NCI-H1105 (cell line): ENCODE measurements at regions not wholly inside any gene's neighbourhood (a gene's known extent, or its start where the extent isn't known, plus 50 kb on each side); places are given as distances from the start of the nearest gene placed in this dataset.
"Not testable (repeated sequence)": the region's sequence is repeated elsewhere in the genome, so short reads cannot be mapped to it uniquely, and the experiment has no call there.

Experiments
- DNase-seq: peaks from one replicate; lab custom pipeline; 2025; lab: John Stamatoyannopoulos, UW

DNA sequence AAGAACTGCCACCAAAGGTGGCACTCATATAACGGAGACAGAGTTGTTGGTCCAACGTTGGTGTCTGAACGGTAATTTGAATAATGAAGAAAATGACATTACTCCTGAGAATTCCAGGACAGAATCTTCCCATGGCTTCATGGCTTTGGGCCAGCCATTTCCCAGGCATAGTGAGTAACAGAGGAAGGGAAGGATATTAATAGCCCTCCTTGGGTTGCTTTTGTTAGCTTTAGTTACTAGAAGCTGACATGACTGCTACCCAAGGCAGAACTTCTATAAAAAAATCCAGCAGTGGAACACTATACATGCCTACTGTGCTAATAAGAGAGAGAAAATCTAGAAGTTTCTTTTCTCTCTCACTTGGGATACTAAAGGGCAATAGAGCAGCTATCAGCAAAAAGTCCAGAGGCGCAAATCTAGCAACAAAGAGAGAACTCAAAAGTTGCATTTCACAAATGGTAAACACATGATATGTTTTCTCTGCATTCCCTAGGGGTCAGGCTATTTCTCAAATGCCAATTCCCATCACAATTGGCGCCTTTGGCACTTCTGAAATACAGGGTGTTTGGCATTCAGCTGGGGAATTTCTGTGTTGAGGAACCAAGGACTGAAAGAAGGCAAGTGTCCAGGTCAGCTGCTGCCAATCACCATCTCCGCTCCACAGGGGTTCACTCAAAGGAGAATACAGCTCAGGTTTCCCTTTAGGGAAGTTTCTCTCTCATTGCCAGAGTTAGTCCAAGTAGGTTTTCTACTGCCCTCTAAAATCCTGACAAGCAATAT lies 160.8 kb upstream of the KYNU start:
- no peak for DNase-seq

DNA sequence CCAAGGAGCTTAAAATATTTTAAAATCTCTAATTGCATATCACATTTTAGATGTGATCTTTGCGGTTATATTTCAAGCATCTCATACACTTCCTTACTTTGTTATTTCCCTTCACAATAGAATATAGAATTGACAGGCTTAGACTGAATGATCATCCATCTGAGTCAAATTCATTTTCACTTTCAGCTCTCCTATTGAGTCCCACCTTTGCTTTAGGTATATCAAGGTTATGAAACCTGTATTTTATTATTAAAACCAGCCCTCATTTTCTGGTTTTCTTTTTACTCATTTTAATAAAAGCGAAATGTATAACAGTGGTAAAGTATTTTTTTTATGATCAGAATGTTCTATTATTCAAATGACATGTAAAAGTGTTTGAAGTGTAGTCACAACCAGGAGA lies 162.9 kb upstream of the KYNU start:
- DNase-seq, result no peak

DNA sequence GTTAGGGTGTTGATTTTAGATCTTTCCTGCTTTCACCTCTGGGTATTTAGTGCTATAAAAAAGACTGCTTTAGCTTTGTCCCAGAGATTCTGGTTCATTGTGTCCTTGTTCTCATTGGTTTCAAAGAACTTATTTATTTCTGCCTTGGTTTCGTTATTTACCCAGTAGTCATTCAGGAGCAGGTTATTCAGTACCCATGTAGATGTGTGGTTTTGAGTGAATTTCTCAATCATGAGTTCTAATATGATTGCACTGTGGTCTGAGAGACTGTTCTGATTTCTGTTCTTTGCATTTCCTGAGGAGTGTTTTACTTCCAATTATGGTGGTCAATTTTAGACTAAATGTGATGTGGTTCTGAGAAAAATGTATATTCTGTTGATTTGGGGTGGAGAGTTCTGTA lies 167.1 kb upstream of the KYNU start:
- DNase-seq, result no peak

DNA sequence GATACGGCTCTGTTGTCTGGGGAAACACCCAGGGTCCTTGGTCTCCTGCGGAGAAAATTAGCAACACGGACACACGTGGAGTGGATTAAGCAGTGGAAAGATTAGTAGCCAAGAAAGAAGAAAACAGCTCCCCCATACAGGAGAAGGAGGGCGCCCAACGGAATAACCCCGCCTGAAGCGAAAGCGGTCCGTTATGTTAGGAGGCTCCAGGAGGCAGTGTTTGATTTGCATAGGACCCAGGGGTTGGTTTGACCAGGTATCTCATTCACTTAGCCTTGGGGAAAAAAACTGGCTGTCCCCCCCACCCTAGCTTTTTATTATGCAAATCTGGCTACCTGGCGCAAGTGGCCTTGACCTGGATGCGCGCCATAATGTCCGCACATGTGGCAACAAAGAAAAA lies 170.1 kb upstream of the KYNU start:
- no peak for DNase-seq

DNA sequence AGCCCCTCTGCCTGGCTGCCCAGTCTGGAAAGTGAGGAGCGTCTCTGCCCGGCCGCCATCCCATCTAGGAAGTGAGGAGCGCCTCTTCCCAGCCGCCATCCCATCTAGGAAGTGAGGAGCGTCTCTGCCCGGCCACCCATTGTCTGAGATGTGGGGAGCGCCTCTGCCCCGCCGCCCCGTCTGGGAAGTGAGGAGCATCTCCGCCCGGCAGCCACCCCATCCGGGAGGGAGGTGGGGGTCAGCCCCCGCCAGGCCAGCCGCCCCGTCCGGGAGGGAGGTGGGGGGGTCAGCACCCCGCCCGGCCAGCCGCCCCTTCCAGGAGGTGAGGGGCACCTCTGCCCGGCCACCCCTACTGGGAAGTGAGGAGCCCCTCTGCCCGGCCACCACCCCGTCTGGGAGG lies 175.1 kb upstream of the KYNU start:
- not testable (repeated sequence) for DNase-seq

DNA sequence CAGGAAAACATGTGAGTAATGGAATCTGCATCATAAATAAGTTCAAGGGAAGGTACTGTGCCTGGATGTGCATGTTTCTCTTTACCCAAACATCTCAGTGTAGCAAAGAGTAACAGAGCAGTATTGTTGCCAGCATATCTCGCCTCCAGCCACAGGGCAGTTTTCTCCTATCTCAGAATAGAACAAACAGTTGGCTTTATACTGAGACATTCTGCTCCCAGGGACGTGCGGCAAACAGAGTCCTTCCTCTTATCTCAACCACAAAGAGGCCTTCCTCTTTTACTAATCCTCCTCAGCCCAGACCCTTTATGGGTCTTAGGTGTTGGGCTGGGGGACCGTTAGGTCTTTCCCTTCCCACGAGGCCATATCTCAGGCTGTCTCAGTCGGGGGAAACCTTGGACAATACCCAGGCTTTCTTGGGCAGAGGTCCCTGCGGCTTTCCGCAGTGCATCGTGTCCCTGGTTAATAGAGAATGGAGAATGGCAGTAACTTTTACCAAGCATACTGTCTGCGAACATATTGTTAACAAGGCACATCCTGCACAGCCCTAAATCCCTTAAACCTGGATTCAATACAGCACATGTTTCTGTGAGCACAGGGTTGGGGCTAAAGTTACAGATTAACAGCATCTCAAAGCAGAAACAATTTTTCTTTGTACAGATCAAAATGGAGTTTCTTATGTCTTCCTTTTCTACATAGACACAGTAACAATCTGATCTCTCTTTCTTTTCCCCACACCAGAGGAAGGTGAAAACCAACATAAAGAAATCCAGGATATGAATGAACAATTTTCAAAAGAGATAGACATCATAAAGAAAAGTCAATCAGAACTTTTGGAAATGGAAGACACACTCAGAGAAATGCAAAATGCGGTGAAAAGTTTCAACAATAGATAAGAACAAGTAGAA lies 181.9 kb upstream of the KYNU start:
- DNase-seq, result not testable (repeated sequence)

DNA sequence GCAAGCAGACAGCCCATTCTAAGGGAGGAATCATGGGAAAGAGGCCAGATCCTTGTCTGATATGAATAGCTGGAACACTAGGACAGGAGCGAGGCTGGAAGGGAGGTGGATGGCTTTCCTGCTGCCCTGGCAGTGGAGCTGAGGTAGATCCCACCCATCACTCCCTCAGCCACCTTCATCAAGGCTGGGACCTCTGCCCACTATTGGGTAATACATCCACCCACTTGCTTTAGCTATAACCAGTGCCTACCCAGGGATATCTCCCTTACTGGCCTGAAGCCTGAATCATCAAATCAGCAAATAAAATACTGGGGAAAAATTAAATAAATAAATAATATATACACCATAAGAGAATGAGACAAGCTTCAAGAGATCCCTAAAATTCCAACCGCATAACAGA lies 183.2 kb upstream of the KYNU start:
- no peak for DNase-seq

DNA sequence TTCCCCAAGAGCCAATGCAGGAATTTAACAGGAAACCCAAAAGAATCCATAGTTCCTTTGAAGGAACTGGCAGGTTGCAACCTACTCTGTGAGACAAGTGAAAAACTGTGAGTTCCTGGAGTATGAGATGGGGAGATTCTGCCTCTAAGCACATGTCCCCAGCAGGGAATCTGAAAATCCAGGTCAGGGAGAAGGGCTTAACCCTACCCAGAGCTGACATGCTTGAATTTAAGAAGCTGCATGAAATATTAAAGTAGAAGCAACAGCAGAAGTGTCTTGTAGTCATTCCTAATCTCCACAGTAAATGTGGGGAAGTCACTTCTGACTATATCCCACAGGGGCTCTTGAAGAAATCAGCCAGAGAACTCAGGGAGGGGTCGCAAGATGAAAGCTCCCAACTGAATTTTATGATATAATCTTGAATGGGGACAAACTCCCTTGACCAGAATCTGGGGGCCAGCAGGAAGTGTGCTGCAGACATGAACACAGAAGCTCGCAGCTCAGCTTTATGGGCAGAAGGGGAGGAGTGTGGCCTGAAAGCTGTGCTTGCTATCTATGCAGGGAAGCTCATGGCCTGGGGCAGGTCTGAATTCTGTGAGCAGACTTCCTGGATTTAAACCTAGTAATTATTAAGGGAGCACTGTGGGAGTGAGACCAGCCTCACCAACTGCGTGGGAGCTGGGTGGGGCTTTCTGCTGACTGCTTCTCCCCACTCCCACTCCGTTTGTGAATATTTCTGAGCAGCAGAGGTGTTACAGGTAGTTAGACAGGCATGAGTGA lies 184.1 kb upstream of the KYNU start:
- DNase-seq, result no peak

DNA sequence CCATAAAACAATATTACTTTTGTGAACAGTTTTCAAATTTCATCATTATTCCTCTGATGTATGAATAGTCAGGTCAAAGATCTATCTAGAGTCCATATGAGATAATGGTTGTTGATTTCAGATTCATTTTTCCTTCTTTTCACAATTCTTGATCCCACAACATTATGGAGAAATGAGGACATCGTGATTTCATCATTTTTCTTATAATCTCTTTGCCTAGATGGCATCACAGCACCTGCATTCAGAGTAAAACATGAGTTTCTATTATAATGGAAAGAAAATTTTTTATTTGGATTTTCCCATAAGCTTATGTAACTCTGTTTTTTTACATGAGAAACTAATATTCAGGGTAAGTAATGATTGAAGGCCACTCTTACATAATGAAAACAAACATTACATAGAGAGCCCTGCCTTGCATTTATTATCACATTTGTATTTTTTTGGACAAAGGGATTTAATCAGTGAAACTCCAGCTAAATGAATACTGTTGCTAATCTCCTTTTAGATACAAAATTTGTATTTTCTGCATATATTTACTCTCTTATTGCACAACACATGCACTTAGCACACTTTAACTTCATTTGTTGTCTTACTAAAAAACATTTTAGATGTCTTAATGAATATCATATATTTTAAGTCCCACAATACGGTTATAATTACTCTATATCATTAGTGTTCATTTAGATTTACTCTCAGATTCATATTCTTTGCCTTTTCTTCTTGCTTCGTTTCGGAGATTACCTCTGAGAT lies 188.4 kb upstream of the KYNU start:
- no peak for DNase-seq

DNA sequence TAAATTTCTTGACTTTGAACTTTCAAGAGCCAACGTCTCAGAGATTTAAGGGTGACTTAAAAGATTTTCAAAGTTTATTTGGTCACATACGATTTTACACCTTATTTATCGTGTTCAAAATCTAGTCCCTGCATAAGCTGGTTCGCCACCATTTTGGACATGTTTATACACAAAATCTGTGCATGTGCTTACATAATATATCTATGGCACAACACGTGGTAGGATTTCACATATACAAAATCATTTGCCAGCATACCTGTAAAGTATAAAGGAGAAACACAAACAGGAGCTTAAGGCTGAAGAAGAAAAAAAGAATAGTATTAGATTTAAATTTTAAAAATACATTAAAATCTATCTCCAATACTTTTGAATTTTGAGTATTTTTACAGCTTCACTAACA lies 190.0 kb upstream of the KYNU start:
- no peak for DNase-seq

DNA sequence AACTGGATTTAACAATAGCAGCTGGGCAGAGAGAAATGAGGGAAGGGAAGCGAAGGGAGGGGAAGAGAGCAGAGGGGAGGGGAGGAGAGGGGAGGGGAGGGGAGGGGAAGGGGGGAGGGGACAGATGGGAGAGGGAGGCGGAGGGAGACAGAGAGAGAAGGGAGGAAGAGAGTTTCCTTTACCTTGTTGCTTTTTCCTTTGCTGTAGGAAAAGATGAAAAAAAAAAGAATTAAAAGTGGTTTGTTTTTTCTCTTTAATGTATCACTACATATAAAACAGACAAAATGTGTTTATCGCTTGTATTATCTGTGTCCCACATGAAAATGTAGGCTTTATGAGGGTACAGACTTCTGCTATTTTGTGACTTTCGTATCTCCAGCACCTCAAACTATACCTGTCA lies 190.4 kb upstream of the KYNU start:
- DNase-seq, result no peak

DNA sequence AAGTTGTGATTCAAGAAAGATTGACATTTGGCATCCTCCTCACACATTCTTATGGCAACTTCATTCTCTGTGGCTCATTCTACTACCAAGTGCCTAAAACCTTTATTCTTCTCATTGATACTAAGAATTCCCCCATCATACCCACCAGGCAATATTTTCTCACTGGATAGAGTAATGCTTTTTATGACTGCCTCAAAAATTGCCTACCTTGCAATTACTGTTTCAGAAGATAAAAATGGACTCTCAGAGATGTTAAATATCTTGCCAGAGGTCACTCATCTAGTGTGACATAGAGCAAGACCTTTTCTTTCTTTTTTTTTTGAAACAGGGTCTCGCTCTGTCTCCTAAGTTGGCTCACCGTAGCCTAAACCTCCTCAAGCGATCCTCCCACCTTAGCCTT lies 192.8 kb upstream of the KYNU start:
- DNase-seq, result no peak

DNA sequence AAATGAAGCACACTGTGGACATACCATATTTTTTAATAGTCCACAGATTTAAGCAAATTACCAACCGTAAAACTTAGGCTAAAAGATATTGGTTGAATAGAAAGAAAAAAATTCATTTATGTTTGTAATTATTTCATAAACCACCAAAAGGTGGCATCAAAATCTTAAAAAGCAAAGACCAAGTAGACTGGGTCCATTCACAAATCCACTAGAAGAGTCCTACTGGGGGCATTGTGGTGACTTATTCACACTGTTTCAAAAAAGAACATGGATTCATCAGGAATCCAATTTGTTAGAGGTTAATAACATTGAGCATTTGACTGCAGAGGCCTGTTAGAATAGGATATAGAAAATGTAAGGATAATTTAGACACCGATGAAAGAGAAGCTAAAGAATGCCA lies 194.9 kb upstream of the KYNU start:
- no peak for DNase-seq

DNA sequence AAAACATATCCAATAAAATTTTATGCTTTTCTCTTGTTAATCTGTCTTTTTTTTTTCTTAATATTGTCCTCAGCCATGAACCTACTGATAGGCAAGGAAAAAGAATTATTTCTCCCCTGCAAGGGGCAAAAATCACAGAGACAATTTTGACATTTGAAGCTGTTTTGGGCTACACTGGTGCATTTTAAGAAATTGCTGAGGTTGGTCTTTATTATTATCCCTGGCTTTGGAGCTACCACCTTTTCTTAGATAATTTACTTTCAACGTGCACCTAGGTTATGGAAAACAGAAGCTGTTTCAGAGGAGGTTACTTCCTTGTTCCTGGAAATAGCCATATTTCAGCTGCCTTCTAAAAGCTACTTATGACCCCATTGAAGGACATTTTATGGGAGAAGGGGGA lies 195.5 kb upstream of the KYNU start:
- DNase-seq, result no peak

DNA sequence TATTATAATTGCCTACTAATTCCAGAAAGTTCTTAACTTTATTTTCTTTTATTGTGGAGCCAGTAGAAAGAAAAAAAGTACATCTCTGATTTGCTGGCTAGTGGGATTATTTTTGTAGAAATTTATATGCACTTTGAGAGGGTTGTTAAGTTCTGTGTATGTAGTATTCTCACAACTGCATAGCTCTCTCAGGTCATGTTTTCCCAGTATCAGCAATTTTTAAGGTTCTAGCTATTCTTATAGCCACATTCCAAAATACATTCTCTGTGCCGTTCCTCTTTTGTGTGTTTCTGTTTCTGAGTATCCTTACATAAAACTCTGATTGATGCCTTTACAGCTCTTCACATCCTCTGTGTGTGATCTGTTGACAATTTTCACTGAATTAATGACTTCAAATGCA lies 199.3 kb upstream of the KYNU start:
- no peak for DNase-seq

DNA sequence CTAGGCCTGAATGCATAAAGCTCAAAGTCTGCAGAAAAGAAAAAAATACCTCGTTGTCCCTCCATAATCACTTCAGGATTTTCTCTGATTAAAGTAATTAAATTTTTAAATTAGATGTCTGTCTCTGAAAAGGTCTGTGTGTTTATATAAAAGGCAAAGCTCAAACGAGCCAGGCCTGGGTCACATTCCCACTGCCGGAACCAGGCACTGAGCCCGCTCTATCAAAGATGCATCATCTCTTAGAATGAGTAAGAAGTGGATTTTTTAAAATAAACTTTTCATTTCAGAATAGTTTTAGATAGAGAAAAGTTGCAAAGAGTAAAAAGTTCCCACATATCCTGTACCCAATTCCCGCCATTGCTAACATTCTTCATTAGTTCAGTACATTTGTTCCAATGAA lies 202.1 kb upstream of the KYNU start:
- DNase-seq, result no peak

DNA sequence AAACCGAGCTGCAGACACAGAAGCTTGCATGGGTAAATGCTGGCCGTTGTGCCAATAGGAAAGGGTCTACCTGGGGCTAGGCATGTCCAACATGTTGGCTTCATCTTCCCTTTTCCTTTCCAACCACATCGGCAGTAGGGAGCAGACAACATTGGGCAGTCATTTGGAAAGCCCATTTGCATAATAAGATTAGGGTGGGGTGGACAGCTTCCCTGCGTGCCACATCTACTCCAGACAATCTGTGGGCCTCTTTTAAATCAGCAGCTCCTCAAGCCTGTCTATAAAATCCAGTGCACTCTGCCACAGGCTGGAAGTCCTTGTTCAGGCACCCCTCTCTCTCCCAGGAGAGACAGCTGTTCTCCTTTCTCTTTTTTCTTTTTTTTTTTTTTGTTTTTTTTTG lies 203.6 kb upstream of the KYNU start:
- DNase-seq, result no peak

DNA sequence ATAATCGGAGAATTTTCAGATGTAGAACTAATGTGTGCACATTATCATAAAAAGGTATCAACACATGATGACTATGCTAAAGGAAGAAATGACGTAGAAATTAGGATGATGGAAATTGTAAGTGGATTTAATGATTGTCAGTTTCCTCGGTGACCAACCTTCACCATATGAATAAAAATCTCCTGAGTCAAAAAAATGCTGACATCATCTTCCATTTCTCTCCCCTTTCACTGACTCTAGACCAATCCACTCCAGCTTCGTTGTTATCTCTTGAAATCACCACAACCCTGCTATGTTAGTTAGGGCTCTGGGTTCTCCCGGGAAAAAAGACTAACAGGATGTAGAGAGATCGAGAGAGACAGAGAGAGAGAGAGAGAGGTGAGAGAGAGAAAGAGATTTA lies 204.8 kb upstream of the KYNU start:
- DNase-seq, result no peak

DNA sequence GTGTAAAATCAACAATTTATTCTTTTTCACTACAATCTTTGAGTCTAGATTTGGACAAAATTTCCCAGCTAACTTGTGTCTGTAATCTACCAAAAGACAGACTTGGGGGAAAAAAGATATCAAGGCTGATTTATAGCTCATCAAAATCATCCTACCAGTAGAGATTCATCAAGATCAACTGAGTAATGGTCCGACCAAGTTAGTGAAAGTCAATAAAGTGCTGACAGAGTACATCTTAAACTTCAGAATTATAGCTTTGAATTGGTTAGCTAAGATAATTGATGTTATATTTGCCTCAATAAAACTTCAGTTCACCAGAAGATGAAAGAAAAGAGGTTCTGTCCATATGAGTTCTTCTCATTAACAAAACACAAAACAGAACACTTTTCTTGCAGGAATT lies 207.1 kb upstream of the KYNU start:
- DNase-seq, result no peak

DNA sequence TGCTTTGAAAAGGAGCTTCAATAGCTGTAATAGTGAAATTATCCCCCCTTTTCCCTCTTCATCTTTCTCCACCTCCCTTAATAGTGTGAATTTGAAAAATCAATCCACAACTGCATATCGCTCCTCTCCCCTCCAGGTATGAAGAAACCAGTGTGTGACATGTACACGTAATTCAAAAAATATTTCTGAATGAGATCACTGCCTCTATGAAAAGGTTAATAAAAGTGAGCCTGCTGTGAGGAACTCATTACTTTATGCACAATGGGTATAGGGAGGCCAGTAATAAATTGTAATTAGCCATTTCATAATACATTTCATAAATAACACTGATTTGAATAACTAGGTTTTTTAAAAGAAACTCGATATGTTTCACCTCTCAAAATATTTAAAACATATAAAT lies 209.0 kb upstream of the KYNU start:
- no peak for DNase-seq

DNA sequence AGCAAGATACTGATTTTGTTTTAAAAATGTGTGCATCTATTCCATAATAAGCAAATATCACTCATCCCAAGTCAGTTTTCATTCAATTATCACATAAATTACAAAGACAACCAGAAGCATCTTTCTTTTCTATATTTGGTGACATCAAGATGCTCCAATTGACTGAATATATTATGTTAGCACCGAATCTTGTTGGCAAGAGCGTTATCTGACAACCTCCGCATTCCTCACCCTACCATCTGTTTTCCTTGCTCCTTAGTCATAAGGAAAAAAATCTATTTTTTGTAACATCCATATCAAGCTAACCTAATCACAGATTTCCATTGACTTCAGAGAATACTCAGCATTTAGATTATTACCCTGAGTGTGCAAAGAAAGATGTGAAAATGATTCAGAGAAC lies 212.2 kb upstream of the KYNU start:
- DNase-seq, result no peak

DNA sequence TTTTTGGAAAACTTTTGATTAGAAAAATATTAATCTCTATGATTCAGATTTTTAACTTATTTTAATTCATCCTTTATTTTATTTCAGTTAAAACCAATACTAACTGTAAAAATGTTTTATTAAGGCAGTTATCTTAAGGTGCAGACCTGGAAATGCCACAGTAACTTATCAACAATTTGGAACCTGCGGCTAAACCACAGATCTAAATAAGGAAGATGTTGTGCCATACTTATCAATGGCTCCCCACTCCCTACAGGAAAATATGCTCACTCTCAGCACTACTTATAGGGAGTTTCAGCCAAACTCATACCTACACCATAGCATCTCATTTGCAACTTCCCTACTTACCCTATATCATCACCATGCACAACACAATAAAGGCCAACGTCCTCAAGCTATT lies 226.9 kb upstream of the KYNU start:
- DNase-seq, result no peak
